ENCODE measurements at regions not wholly inside any gene's neighbourhood (a gene's known extent, or its start where the extent isn't known, plus 50 kb on each side); places are given as distances from the start of the nearest gene placed in this dataset.

DNA sequence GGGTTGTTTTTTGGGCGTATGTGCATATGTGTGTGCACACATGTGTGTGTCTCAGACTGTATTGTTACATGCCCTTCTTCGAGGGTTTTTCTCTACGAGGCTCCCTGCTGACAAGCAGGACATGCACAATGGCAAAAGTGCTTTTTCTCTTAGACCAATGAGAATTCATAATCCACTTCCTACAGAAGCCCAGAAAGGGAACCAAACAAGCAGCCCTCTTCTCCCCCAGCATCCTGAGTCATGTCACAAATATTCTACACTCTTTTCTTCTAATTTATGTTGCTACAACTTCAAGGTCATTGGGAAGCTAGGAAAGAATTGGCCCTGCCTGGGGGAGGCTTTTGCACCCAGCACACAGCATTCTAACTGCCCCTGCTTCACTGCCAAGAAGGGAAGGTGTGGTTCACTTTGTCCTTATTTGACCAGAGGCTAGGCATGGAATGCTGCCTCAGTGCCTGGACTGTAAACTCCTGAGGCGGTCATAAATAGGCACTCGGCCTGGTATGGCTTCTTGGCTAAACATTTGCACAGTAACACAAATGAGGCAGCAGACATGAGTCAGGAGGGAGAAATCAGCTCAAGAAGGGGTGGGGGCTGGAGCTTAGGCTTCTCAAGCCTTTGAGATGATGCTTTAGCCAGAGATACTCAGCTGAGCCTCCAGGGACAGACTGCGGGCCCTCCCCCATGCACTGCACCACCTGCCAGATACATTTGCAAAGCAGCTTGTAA, 92.7 kb upstream of the KLF7 start:
- no peak for TF ChIP-seq ZFX (IDR thresholded peaks at IDR 0.05)
- TF ChIP-seq, protein P1, sequence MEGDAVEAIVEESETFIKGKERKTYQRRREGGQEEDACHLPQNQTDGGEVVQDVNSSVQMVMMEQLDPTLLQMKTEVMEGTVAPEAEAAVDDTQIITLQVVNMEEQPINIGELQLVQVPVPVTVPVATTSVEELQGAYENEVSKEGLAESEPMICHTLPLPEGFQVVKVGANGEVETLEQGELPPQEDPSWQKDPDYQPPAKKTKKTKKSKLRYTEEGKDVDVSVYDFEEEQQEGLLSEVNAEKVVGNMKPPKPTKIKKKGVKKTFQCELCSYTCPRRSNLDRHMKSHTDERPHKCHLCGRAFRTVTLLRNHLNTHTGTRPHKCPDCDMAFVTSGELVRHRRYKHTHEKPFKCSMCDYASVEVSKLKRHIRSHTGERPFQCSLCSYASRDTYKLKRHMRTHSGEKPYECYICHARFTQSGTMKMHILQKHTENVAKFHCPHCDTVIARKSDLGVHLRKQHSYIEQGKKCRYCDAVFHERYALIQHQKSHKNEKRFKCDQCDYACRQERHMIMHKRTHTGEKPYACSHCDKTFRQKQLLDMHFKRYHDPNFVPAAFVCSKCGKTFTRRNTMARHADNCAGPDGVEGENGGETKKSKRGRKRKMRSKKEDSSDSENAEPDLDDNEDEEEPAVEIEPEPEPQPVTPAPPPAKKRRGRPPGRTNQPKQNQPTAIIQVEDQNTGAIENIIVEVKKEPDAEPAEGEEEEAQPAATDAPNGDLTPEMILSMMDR (conservative IDR thresholded peaks at IDR 0.05): no peak; the same call in 1 of the 2 replicates
- H3K27ac ChIP-seq: peak overlapping the region; percentile 95

DNA sequence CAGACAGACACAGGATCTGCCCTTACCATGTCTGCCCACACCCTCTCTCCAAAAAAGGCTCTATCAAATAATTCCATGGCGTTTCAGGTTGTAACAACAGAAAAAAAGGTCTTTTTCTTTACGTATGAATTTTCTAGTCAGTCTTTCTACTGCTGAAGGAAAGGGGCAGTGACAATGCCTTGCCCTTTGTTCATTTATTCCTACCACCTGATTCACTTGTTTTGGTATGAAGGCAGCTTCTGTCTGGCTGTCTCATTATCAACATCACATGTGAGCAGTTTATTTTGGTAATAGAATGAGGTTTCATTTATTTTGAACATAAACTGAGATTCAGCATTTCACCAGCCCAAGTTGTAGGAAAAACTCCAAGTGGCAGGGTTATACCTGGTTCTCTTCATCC, 94.3 kb upstream of the KLF7 start:
- peak overlapping the region; percentile 95 for H3K27ac ChIP-seq
- TF ChIP-seq, protein P1 (conservative IDR thresholded peaks at IDR 0.05): no peak
- TF ChIP-seq ZFX (IDR thresholded peaks at IDR 0.05): no peak

DNA sequence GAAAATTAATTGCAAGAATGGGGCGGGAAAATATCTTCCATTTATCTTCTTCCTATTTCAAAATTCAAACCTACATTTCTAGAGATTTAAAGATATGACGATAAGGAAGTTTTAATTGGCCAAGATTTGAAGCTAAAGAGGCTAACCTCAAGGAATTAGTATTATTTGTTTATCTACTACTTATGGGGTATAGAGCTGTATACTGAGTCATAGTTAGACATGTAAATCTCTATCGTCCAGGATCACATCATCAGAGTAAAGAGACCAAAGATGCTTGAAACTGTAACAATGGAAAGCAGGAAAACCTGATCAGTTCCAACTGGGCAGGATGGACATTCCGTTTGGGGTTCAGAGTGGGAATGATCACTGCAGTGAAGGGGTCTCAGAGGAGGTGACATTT, 95.2 kb upstream of the KLF7 start:
- peak overlapping the region; percentile 76 for H3K27ac ChIP-seq

DNA sequence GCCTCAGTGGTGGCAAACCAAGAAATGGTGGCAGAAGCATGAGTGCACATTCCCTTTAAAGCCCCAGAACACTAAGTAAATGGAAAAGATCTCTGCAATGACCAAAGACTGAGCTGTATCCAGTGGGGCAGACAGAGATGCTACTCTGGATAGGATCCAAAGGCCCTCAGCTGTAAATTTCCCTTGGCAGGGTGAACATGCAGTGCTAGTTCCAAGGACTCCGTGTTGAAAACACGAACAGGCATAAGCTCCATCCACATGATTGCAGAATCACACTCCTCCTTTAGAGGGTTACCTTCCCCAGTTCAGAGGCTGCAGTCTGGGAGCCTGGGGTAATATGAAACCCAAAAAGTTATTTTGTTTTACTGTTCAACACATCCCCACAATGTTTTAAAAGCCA, 98.6 kb upstream of the KLF7 start:
- TF ChIP-seq ZFX (IDR thresholded peaks at IDR 0.05): no peak
- TF ChIP-seq, protein P1 (conservative IDR thresholded peaks at IDR 0.05): no peak
- H3K27ac ChIP-seq: peak overlapping the region; percentile 51

More for the DNA sequence above, 95.2 kb upstream of the KLF7 start:
- TF ChIP-seq, protein P1 (conservative IDR thresholded peaks at IDR 0.05): no peak

DNA sequence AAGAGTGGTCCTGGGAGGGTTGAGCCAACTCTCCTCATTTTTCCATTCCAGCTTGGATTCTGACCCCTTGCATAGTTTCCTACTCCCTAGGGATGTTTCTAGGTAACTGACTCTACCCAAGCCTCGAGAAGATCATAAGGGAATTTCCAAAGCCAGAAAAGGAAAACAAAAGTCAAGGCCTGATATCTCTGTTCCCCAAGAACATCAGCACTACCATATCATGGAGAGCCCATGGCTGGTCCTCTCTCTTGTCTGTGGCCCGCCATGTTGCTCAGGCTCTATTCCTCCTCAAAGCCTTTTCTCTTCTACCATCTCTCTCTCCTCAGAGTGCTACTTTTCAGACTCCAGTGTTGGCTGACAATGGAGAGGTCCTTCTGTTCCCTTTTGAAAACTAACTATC, 99.6 kb upstream of the KLF7 start:
- peak overlapping the region; percentile 51; the same call in 1 of the 2 replicates for H3K27ac ChIP-seq
- TF ChIP-seq, protein P1 (conservative IDR thresholded peaks at IDR 0.05): no peak
- no peak for TF ChIP-seq ZFX (IDR thresholded peaks at IDR 0.05)

DNA sequence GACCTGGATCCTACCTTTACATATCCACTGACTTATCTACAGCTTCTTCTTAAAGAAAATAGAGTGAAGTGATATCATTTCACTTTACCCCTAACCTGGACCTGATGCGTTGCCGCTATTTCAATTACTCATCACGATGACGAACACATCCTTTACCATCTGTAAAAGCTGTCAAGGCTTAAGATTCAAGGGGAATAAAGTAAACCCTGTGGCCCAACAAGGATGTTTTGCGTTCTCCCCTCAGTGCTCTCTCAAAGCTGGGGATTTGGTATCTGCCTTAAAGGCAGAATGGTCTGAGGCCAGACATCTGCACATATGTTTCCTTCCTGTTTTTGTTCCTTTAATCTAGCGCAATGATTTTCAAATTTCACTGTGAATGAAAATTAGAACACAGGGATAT, 100.1 kb upstream of the KLF7 start:
- H3K27ac ChIP-seq: peak overlapping the region; percentile 98
- no peak for TF ChIP-seq ZFX (IDR thresholded peaks at IDR 0.05)
- TF ChIP-seq, protein P1 (conservative IDR thresholded peaks at IDR 0.05): no peak

DNA sequence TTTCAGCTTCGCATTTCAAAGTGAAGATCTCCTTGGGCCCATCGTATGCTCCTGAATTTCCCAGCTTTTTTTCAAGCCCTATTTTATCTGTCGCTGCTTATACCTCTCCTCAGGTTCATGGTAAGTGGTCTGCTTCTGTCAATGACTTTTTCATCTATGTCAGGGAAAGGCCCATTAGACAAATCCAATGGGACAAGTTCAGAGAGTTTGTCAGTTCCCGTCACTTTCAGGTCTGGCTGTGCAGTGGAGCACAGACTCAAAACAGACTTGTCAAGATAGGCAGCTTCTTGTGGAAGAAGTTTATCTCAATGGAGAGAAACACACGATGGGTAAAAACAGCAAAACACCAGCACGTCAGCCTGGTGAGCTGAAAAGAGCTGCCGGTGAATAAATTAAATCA, 100.9 kb upstream of the KLF7 start:
- peak overlapping the region; percentile 98 for H3K27ac ChIP-seq
- TF ChIP-seq, protein P1 (conservative IDR thresholded peaks at IDR 0.05): no peak
- TF ChIP-seq ZFX (IDR thresholded peaks at IDR 0.05): no peak

Data from C4-2B (cell line).